ENCODE measurements at regions not wholly inside any gene's neighbourhood (a gene's known extent, or its start where the extent isn't known, plus 50 kb on each side); places are given as distances from the start of the nearest gene placed in this dataset.

GRCh38 chr6:81534934-81535465, 217.5 kb downstream of the TENT5A start:
- no peak overlapping the region for H3K27ac ChIP-seq (ENCODE audit: low read depth, low read length)
- no peaks in the 10 kb centered on the region for H3K27me3 ChIP-seq (ENCODE audit: control insufficient read depth, low read length)
- no peak overlapping the region for H3K4me3 ChIP-seq (ENCODE audit: low read length)
- no peaks in the 10 kb centered on the region for H3K36me3 ChIP-seq (ENCODE audit: control insufficient read depth, low read length)
- H4K20me1 ChIP-seq (ENCODE audit: control insufficient read depth, insufficient read depth, low read depth, low read length): no peaks in the 10 kb centered on the region
- H3F3A ChIP-seq (ENCODE audit: control insufficient read depth, insufficient read depth): no peaks in the 10 kb centered on the region
- no peaks in the 10 kb centered on the region for H3K79me2 ChIP-seq (ENCODE audit: control insufficient read depth, low read length)
- H3K9me2 ChIP-seq (replicated peaks; ENCODE audit: control insufficient read depth, low read length): no peaks in the 10 kb centered on the region
- TF ChIP-seq EZH2phosphoT487 (IDR thresholded peaks at IDR 0.05; ENCODE audit: borderline replicate concordance, low read length) (no peak), CTCF (IDR thresholded peaks at IDR 0.05; ENCODE audit: low read depth, low read length, poor library complexity, severe bottlenecking) (no peak)
- no peaks in the 10 kb centered on the region for H3K4me1 ChIP-seq (ENCODE audit: control insufficient read depth, low read length)
- H3K4me2 ChIP-seq (ENCODE audit: low read length): no peak overlapping the region
- no peaks in the 10 kb centered on the region for H3K9me3 ChIP-seq (ENCODE audit: control insufficient read depth, insufficient read depth, low read length)

GRCh38 chr6:81531869-81532561, 220.5 kb downstream of the TENT5A start:
- no peak overlapping the region for H3K4me2 ChIP-seq (ENCODE audit: low read length)
- H3K4me1 ChIP-seq (ENCODE audit: control insufficient read depth, low read length): no peaks in the 10 kb centered on the region
- no peaks in the 10 kb centered on the region for H3K9me2 ChIP-seq (replicated peaks; ENCODE audit: control insufficient read depth, low read length)
- H3K9me3 ChIP-seq (ENCODE audit: control insufficient read depth, insufficient read depth, low read length): no peaks in the 10 kb centered on the region
- H4K20me1 ChIP-seq (ENCODE audit: control insufficient read depth, insufficient read depth, low read depth, low read length): no peaks in the 10 kb centered on the region
- no peak overlapping the region for H3K27ac ChIP-seq (ENCODE audit: low read depth, low read length)
- H3K4me3 ChIP-seq (ENCODE audit: low read length): no peak overlapping the region
- H3F3A ChIP-seq (ENCODE audit: control insufficient read depth, insufficient read depth): no peaks in the 10 kb centered on the region
- H3K36me3 ChIP-seq (ENCODE audit: control insufficient read depth, low read length): no peaks in the 10 kb centered on the region
- no peaks in the 10 kb centered on the region for H3K79me2 ChIP-seq (ENCODE audit: control insufficient read depth, low read length)
- no peaks in the 10 kb centered on the region for H3K27me3 ChIP-seq (ENCODE audit: control insufficient read depth, low read length)
- no peak for TF ChIP-seq CTCF (IDR thresholded peaks at IDR 0.05; ENCODE audit: low read depth, low read length, poor library complexity, severe bottlenecking)
- no peak for TF ChIP-seq EZH2phosphoT487 (IDR thresholded peaks at IDR 0.05; ENCODE audit: borderline replicate concordance, low read length)

- no peak for TF ChIP-seq EZH2phosphoT487 (IDR thresholded peaks at IDR 0.05; ENCODE audit: borderline replicate concordance, low read length)
- H3K4me3 ChIP-seq (ENCODE audit: low read length): no peak overlapping the region
Measured at GRCh38 chr6:81517455-81517854, 235.0 kb downstream of the TENT5A start.

More at GRCh38 chr6:81517455-81517854, 235.0 kb downstream of the TENT5A start:
- Histone ChIP-seq H3F3A (ENCODE audit: control insufficient read depth, insufficient read depth) (no peaks in the 10 kb centered on the region), H3K36me3 (ENCODE audit: control insufficient read depth, low read length) (no peaks in the 10 kb centered on the region), H3K4me1 (ENCODE audit: control insufficient read depth, low read length) (no peaks in the 10 kb centered on the region), H3K27ac (ENCODE audit: low read depth, low read length) (no peak overlapping the region), H3K27me3 (ENCODE audit: control insufficient read depth, low read length) (no peaks in the 10 kb centered on the region), H4K20me1 (ENCODE audit: control insufficient read depth, insufficient read depth, low read depth, low read length) (no peaks in the 10 kb centered on the region), H3K9me3 (ENCODE audit: control insufficient read depth, insufficient read depth, low read length) (no peaks in the 10 kb centered on the region), H3K4me2 (ENCODE audit: low read length) (no peak overlapping the region), H3K79me2 (ENCODE audit: control insufficient read depth, low read length) (no peaks in the 10 kb centered on the region), H3K9me2 (replicated peaks; ENCODE audit: control insufficient read depth, low read length) (no peaks in the 10 kb centered on the region)

Measured in DOHH2 (cell line).